Subcutaneous abdominal adipose tissue (tissue), 5 donors: ENCODE measurements at regions not wholly inside any gene's neighbourhood (a gene's known extent, or its start where the extent isn't known, plus 50 kb on each side); places are given as distances from the start of the nearest gene placed in this dataset.

ENCODE experiments used
- H3K27ac ChIP-seq: one replicate; pipeline ENCODE4 v1.7.0; 2013; ENCODE audit warnings: low read depth, mild to moderate bottlenecking, inconsistent platforms, low read length, moderate library complexity
- H3K27me3 ChIP-seq, 5 donors: one replicate each; pipeline ENCODE4 v1.7.0; 2013; ENCODE audit warnings: low read length in 5 of 5, inconsistent platforms in 1 of 5; ENCODE audit not compliant: control insufficient read depth in 5 of 5, insufficient read depth in 4 of 5
- H3K36me3 ChIP-seq, 5 donors: one replicate each; pipeline ENCODE4 v1.7.0; 2013; ENCODE audit warnings: low read length in 5 of 5; ENCODE audit not compliant: control insufficient read depth in 5 of 5, insufficient read depth in 5 of 5
- H3K4me1 ChIP-seq, 5 donors: one replicate each; pipeline ENCODE4 v1.7.0; 2013; ENCODE audit warnings: low read length in 5 of 5, mild to moderate bottlenecking in 3 of 5, moderate library complexity in 1 of 5; ENCODE audit not compliant: control insufficient read depth in 5 of 5, insufficient read depth in 5 of 5
- H3K4me3 ChIP-seq, 5 donors: one replicate each; pipeline ENCODE4 v1.7.0; 2013; ENCODE audit warnings: low read length in 5 of 5, low read depth in 1 of 5
- H3K9ac ChIP-seq, 5 donors: one replicate each; pipeline ENCODE4 v1.7.0; 2013; ENCODE audit warnings: low read length in 5 of 5, mild to moderate bottlenecking in 4 of 5, moderate library complexity in 3 of 5
- H3K9me3 ChIP-seq, 5 donors: one replicate each; pipeline ENCODE4 v1.7.0; 2013; ENCODE audit warnings: low read length in 5 of 5; ENCODE audit not compliant: control insufficient read depth in 5 of 5
- donor health status: healthy.
- donor health status: healthy.
- donor health status: healthy.
- donor health status: healthy.
- donor health status: healthy.

DNA sequence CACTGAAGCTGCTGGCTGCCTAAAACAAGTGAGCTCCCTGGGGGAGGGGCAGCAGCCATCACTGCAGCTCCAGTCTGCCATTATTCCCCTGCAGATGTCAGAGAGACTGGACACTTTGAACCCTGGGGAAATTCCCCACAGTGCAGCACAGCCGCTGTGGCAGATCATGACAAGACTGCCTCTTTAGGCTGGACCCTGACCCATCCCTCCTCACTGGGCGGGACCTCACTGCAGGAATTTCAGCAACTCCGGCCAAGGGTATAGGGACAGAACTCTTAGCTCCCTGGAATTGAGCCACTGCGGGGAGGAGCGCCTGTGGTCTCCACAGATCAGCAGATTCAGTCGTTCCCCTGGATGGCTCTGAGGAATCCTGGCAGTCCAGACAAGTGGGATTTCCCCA, 964.6 kb downstream of the BRINP3 start:
- Histone ChIP-seq H3K9me3 (peaks cover 0 to 6% (median 3%) of the 10 kb centered on the region in 5 donors), H3K36me3 (no peaks in the 10 kb centered on the region), H3K4me1 (no peaks in the 10 kb centered on the region), H3K9ac (no peak overlapping the region), H3K27ac (no peak overlapping the region), H3K27me3 (no peaks in the 10 kb centered on the region), H3K4me3 (no peak overlapping the region)

DNA sequence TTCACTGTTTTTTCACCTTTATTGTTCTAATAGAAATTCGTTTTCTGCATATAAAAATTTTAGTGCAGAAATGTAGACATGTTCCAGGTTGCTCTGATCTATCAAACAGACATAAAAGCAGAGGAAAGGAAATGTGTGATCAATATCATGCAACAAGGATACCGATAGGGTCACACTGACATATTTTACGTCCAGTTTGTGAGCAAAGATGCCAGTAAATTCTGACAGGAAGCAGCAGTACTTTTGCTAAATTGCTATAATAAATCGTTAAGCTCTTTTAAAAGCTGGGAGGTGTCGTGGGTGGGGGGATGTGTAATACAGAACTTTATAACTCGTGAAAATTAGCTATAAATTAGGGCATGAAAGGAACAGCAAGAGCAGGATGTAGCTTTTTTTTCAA, 955.2 kb downstream of the BRINP3 start:
- Histone ChIP-seq H3K9me3 (no peaks in the 10 kb centered on the region), H3K36me3 (no peaks in the 10 kb centered on the region), H3K4me1 (no peaks in the 10 kb centered on the region), H3K27me3 (no peaks in the 10 kb centered on the region), H3K9ac (no peak overlapping the region), H3K27ac (no peak overlapping the region), H3K4me3 (no peak overlapping the region)

DNA sequence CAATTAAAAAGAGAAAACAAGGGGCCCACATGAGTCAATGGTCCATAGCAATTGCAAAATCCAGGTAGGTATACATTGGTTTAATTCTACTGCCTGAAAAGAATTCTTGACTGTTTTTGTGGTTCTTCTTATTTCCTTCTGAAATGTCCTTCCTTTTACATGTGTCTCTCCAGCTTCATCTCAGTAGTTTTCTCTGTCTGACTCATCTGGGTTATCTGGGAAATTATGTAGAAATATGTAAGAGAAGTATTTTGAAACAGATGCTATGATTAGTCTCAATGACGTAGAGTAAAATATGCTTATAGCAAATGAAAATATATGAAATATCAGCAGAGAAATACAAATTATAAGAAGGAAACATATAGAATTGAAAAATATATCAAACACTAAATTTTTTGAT, 953.2 kb downstream of the BRINP3 start:
- Histone ChIP-seq H3K27me3 (no peaks in the 10 kb centered on the region), H3K27ac (no peak overlapping the region), H3K36me3 (no peaks in the 10 kb centered on the region), H3K4me3 (no peak overlapping the region), H3K9ac (no peak overlapping the region), H3K4me1 (no peaks in the 10 kb centered on the region), H3K9me3 (no peaks in the 10 kb centered on the region)

DNA sequence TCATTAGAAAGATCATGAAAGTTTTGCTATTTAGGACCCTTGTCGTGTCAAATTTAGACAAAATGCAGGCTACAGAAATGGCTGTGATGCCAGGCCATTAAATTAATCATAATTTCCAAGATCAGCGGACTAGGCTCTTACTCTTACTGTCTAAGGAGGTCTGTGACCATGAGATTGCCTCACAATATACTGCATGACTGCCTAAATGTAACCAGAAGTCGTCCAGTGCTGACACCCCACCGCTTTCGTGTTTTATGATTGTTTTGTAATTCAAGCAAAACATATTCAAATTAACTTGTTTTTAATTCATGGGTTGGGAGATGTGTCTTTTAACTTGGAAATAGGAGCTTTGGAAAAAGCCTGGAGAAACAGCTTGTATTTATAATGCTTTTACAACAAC, 947.5 kb downstream of the BRINP3 start:
- no peaks in the 10 kb centered on the region for H3K4me1 ChIP-seq
- H3K27me3 ChIP-seq, result no peaks in the 10 kb centered on the region
- no peaks in the 10 kb centered on the region for H3K36me3 ChIP-seq
- no peaks in the 10 kb centered on the region for H3K9me3 ChIP-seq
- H3K4me3 ChIP-seq, result no peak overlapping the region
- no peak overlapping the region for H3K27ac ChIP-seq
- H3K9ac ChIP-seq, result no peak overlapping the region

DNA sequence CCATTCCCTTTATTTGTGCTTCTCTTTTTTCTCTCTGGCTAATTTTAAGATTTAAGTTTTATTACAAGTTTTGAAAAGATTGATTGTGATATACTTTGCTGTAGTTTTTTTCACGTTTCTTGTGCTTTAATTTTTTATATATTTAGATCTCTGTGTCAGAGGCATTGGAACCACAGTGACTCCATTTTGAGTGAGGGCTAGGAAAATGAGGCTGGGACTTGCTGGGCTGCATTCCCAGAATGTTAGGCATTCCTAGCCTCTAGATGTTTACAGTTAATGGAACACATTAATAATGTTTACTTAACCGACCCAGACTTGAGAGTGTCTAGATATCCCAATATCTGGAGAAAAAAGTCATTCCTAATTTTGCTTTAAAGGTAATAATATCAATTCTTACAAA, 939.4 kb downstream of the BRINP3 start:
- H3K9me3 ChIP-seq, result peaks cover 0 to 6% (median 0%) of the 10 kb centered on the region in 5 donors
- no peaks in the 10 kb centered on the region for H3K27me3 ChIP-seq
- H3K4me3 ChIP-seq, result no peak overlapping the region
- no peaks in the 10 kb centered on the region for H3K36me3 ChIP-seq
- H3K9ac ChIP-seq, result no peak overlapping the region
- no peaks in the 10 kb centered on the region for H3K4me1 ChIP-seq
- no peak overlapping the region for H3K27ac ChIP-seq

DNA sequence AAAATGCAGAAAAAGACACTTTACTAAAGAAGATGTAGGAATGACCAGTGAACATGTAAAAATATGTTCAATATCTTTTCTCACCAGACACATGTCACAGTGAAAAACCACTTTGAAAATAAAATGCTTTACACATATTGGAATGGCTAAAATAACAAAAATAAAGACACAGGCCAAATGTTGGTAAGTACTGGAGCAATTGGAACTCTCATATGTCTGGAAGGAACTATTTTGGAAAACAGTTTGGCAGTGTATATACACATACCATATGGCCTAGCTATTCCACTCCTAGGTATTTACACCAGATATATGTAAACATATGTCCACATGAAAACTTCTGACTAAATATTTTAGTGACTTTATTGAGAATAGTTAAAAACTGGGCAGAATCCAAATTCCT, 927.2 kb downstream of the BRINP3 start:
- Histone ChIP-seq H3K27ac (no peak overlapping the region), H3K4me3 (no peak overlapping the region), H3K9me3 (no peaks in the 10 kb centered on the region), H3K36me3 (no peaks in the 10 kb centered on the region), H3K9ac (no peak overlapping the region), H3K27me3 (no peaks in the 10 kb centered on the region), H3K4me1 (no peaks in the 10 kb centered on the region)

DNA sequence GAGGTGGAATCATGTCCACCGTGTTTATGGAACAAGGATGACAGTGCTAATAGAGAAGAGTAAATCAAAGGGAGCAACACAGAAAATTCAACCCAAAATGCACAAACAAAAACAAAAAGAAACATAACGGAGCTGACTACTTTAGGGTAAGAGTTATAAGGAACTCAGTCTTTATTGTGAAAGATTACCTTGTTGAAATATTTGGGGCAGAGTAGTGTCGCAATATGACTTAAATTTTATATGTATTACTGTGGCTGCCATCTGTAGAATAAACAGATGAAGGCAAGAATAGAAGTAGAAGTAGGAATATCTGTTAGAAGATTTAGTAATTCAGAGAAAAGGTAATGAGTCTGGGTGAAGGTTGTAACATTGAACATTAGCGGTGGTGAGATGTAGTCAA, 913.9 kb downstream of the BRINP3 start:
- Histone ChIP-seq H3K4me3 (no peak overlapping the region), H3K9me3 (no peaks in the 10 kb centered on the region), H3K36me3 (no peaks in the 10 kb centered on the region), H3K27ac (no peak overlapping the region), H3K9ac (no peak overlapping the region), H3K4me1 (no peaks in the 10 kb centered on the region), H3K27me3 (no peaks in the 10 kb centered on the region)

DNA sequence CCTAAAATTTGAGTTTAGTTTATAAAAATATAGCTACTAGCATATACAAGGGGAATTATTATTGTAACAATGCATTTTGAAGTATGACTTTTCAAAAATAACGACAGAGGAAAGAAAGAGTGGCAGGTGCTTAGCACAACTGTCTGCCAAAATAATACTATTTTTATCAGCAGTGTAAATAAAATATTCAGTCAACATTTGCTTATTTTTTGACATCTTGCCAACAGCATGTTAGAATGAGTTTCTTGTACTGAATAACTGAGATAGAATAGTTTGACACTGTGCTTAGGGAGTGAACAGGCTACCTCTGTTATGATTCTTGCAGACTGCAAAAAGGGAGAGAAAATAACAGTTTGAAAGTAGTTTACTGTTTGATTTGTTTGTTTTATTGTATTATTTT, 909.8 kb downstream of the BRINP3 start:
- Histone ChIP-seq H3K9me3 (no peaks in the 10 kb centered on the region), H3K4me1 (no peaks in the 10 kb centered on the region), H3K36me3 (no peaks in the 10 kb centered on the region), H3K4me3 (no peak overlapping the region), H3K27me3 (no peaks in the 10 kb centered on the region), H3K9ac (no peak overlapping the region), H3K27ac (no peak overlapping the region)

DNA sequence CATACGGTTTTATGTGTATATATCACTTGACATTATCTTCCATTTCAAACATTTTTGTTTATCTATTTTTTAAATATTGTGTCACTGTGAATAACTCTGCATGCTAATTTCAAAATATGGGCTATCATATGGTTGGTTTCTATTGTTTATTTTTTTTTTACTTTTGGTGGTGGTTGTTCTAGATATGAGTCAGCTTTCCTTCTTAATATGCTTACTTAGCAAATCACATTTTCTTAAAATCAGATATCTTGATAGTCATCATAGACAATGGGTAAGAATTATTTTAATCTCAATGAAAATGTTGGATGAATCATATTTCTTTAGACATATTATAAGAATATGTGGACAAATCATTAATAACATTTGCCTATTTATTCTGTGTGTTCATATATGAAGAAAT, 881.5 kb downstream of the BRINP3 start:
- no peaks in the 10 kb centered on the region for H3K27me3 ChIP-seq
- no peaks in the 10 kb centered on the region for H3K36me3 ChIP-seq
- no peak overlapping the region for H3K27ac ChIP-seq
- no peak overlapping the region for H3K4me3 ChIP-seq
- no peaks in the 10 kb centered on the region for H3K4me1 ChIP-seq
- H3K9me3 ChIP-seq, result no peaks in the 10 kb centered on the region
- no peak overlapping the region for H3K9ac ChIP-seq

DNA sequence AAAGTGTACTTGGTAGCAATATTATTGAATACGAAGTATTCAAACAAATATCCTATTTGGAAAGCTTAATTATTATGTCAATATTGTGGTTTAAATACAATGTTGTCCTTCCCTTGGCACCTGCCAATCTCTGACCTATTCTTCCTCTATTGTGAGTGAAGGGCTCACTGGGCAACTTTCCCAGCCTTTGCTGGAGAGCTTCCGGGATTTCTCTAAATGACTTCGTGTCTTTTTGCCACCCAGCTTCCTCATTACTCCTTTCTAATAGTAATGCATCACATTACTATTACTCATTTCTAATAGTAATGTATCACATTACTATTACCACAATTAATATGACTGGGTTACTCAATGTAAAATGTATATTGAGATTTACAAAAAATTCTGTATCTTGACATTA, 880.6 kb downstream of the BRINP3 start:
- Histone ChIP-seq H3K9ac (no peak overlapping the region), H3K9me3 (no peaks in the 10 kb centered on the region), H3K4me1 (no peaks in the 10 kb centered on the region), H3K36me3 (no peaks in the 10 kb centered on the region), H3K4me3 (no peak overlapping the region), H3K27me3 (no peaks in the 10 kb centered on the region), H3K27ac (no peak overlapping the region)

DNA sequence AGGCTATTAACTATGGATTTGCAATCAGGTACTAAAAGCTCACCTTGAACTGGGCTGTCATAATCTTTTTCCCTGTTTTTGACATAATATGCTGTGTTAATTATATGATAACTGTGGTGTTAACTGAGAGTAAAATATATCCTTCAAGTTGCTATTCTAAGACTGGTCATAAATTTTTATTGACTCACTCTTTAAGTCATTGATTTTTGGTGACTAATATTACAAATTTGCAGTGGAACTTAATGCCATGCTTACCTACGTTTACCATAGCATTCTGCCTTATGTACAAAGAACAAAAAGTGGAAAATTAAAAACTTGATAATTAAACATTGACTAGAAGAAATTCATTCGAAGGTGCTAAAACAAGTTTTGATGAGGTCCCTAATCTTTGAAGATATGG, 872.4 kb downstream of the BRINP3 start:
- H3K4me1 ChIP-seq, result no peaks in the 10 kb centered on the region
- no peak overlapping the region for H3K27ac ChIP-seq
- no peak overlapping the region for H3K4me3 ChIP-seq
- no peak overlapping the region for H3K9ac ChIP-seq
- H3K36me3 ChIP-seq, result no peaks in the 10 kb centered on the region
- H3K27me3 ChIP-seq, result no peaks in the 10 kb centered on the region
- H3K9me3 ChIP-seq, result no peaks in the 10 kb centered on the region
